Muscle of arm (tissue), 1 donor: ENCODE measurements at regions not wholly inside any gene's neighbourhood (a gene's known extent, or its start where the extent isn't known, plus 50 kb on each side); places are given as distances from the start of the nearest gene placed in this dataset.

Experiments
- DNase-seq: peaks from one replicate; pipeline ENCODE4 v3.0.0-alpha.2; 2013

GRCh38 chr17:54718286-54718685 is 182.4 kb upstream of the TOM1L1 start:
- DNase-seq, result no peak

GRCh38 chr17:54727624-54728023 is 173.0 kb upstream of the TOM1L1 start:
- no peak for DNase-seq

GRCh38 chr17:54736573-54736972 is 164.1 kb upstream of the TOM1L1 start:
- no peak for DNase-seq

GRCh38 chr17:54738496-54738895 is 162.2 kb upstream of the TOM1L1 start:
- DNase-seq, result no peak

GRCh38 chr17:54744750-54745149 is 155.9 kb upstream of the TOM1L1 start:
- DNase-seq, result no peak

GRCh38 chr17:54745239-54745638 is 155.4 kb upstream of the TOM1L1 start:
- no peak for DNase-seq

GRCh38 chr17:54745862-54746261 is 154.8 kb upstream of the TOM1L1 start:
- no peak for DNase-seq

- DNase-seq, result no peak
Observed at GRCh38 chr17:54749157-54749556, 151.5 kb upstream of the TOM1L1 start.

GRCh38 chr17:54754560-54754959 is 146.1 kb upstream of the TOM1L1 start:
- DNase-seq, result no peak

- DNase-seq, result no peak
Observed at GRCh38 chr17:54760836-54761235, 139.8 kb upstream of the TOM1L1 start.

- peak; percentile 5 for DNase-seq
Observed at GRCh38 chr17:54770836-54771235, 129.8 kb upstream of the TOM1L1 start.

GRCh38 chr17:54771409-54771915 is 129.2 kb upstream of the TOM1L1 start:
- no peak for DNase-seq

- DNase-seq, result no peak
Observed at GRCh38 chr17:54780238-54780637, 120.4 kb upstream of the TOM1L1 start.

GRCh38 chr17:54781389-54781788 is 119.3 kb upstream of the TOM1L1 start:
- DNase-seq, result no peak

- DNase-seq, result no peak
Observed at GRCh38 chr17:54784305-54784704, 116.3 kb upstream of the TOM1L1 start.

- no peak for DNase-seq
Observed at GRCh38 chr17:54785643-54786268, 114.9 kb upstream of the TOM1L1 start.

- peak; percentile 2 for DNase-seq
Observed at GRCh38 chr17:54789101-54789880, 111.4 kb upstream of the TOM1L1 start.

GRCh38 chr17:54793271-54793670 is 107.4 kb upstream of the TOM1L1 start:
- no peak for DNase-seq

GRCh38 chr17:54795046-54795445 is 105.6 kb upstream of the TOM1L1 start:
- no peak for DNase-seq

GRCh38 chr17:54807331-54807730 is 93.3 kb upstream of the TOM1L1 start:
- no peak for DNase-seq

GRCh38 chr17:54813896-54814295 is 86.8 kb upstream of the TOM1L1 start:
- DNase-seq, result no peak

- no peak for DNase-seq
Observed at GRCh38 chr17:54814371-54814770, 86.3 kb upstream of the TOM1L1 start.

GRCh38 chr17:54834086-54834485 is 66.6 kb upstream of the TOM1L1 start:
- no peak for DNase-seq
